Body of pancreas (tissue), 4 donors: ENCODE measurements at regions not wholly inside any gene's neighbourhood (a gene's known extent, or its start where the extent isn't known, plus 50 kb on each side); places are given as distances from the start of the nearest gene placed in this dataset.

Source experiments
- ATAC-seq: fragments of 150-250 bp; one replicate; pipeline ENCODE4 v1.9.1; 2016
- DNase-seq, 4 donors: peaks; one replicate each; pipeline ENCODE4 v3.0.0-alpha.2; 2019
- H3K27ac ChIP-seq, 4 donors: fragments of 200-600 bp; sonication (generic); 1 replicate in 3 of 4; 2 replicates in 1 of 4; pipeline versions ENCODE4 v1.5.1 to v1.6.1; 2016 to 2019; ENCODE audit warnings: mild to moderate bottlenecking in 1 of 4, mixed read lengths in 1 of 4, moderate library complexity in 1 of 4
- H3K27me3 ChIP-seq, 2 donors: fragments of 200-600 bp; sonication (generic); one replicate each; pipeline ENCODE4 v1.6.0; 2016; ENCODE audit warnings: mild to moderate bottlenecking in 1 of 2
- H3K36me3 ChIP-seq, 2 donors: fragments of 200-600 bp; sonication (generic); replicated peaks in 1 of 2; 2 replicates each; pipeline ENCODE4 v1.5.1; 2016; ENCODE audit warnings: low read depth in 2 of 2; ENCODE audit not compliant: insufficient read depth in 1 of 2
- H3K4me1 ChIP-seq: fragments of 200-600 bp; sonication (generic); one replicate; pipeline ENCODE4 v1.6.0; 2016
- H3K4me3 ChIP-seq, 2 donors: fragments of 200-600 bp; sonication (generic); 1 replicate in 1 of 2; 2 replicates in 1 of 2; pipeline ENCODE4 v1.5.1; 2016 to 2019
- H3K9me3 ChIP-seq, 3 donors: fragments of 200-600 bp; sonication (generic); 1 replicate in 2 of 3; 2 replicates in 1 of 3; pipeline ENCODE4 v1.5.1; 2016
- POLR2A ChIP-seq, 3 donors: fragments of 450-650 bp; IDR thresholded peaks; one replicate each; pipeline ENCODE4 v1.6.1; 2016; ENCODE audit warnings: antibody characterized with exemption in 3 of 3, mild to moderate bottlenecking in 2 of 3
- WGBS, 2 donors: methylation state at CpG; one replicate each; pipeline ENCODE4 v1.1.5; 2017; 5-methylcytosine and 5-hydroxymethylcytosine counted together
- intact Hi-C: fragments of 100-400 bp; cut with DNase I; formaldehyde crosslinking; loops from one replicate; pipeline ENCODE4 v1.15.1; 2023
- TF ChIP-seq, protein P1 (sequence below), 7 experiments: fragments of 450-650 bp in 4 of 7; fragments of 200-600 bp in 3 of 7; sonication (generic) in 3 of 7; IDR thresholded peaks; one replicate each; pipeline ENCODE4 v1.5.1; 2016 to 2019; ENCODE audit warnings: antibody characterized with exemption in 7 of 7

- ATAC-seq (no peak), DNase-seq (no peak)
- 72 to 76% methylated on average over 4 of the region's 4 CpGs for WGBS, 2 donors
- H3K4me1 ChIP-seq, result no peaks in the 10 kb centered on the region
- H3K27ac ChIP-seq, result no peak overlapping the region
- H3K9me3 ChIP-seq, result no peaks in the 10 kb centered on the region
- no peak overlapping the region for H3K4me3 ChIP-seq
- H3K36me3 ChIP-seq, result no peaks in the 10 kb centered on the region
- intact Hi-C loops, result no loop called here
- H3K27me3 ChIP-seq, result no peaks in the 10 kb centered on the region
- TF ChIP-seq POLR2A (IDR thresholded peaks at IDR 0.05), result no peak
- TF ChIP-seq, protein P1, sequence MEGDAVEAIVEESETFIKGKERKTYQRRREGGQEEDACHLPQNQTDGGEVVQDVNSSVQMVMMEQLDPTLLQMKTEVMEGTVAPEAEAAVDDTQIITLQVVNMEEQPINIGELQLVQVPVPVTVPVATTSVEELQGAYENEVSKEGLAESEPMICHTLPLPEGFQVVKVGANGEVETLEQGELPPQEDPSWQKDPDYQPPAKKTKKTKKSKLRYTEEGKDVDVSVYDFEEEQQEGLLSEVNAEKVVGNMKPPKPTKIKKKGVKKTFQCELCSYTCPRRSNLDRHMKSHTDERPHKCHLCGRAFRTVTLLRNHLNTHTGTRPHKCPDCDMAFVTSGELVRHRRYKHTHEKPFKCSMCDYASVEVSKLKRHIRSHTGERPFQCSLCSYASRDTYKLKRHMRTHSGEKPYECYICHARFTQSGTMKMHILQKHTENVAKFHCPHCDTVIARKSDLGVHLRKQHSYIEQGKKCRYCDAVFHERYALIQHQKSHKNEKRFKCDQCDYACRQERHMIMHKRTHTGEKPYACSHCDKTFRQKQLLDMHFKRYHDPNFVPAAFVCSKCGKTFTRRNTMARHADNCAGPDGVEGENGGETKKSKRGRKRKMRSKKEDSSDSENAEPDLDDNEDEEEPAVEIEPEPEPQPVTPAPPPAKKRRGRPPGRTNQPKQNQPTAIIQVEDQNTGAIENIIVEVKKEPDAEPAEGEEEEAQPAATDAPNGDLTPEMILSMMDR (IDR thresholded peaks at IDR 0.05), result no peak
Observed at GRCh38 chr9:108680946-108681345, 174.8 kb downstream of the ACTL7B start.

DNA sequence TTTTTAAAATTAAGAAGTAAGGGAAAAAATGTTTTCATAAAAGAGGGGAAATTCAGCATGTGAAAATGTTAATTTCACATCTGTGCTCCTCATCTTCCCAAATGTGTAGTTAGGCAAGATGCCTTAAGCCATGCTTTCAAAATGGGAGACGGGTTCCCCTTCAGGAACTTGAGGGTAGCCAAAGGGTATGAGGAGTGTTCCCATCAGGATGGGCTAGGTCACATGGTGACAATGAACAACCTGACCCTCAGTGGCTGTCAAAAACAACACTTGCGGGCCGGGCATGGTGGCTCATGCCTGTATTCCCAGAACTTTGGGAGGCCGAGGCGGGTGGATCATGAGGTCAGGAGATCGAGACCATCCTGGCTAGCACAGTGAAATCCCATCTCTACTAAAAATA, 178.0 kb downstream of the ACTL7B start:
- intact Hi-C loops, result no loop called here
- 86 to 91% methylated on average over 6 of the region's 6 CpGs for WGBS, 2 donors

DNA sequence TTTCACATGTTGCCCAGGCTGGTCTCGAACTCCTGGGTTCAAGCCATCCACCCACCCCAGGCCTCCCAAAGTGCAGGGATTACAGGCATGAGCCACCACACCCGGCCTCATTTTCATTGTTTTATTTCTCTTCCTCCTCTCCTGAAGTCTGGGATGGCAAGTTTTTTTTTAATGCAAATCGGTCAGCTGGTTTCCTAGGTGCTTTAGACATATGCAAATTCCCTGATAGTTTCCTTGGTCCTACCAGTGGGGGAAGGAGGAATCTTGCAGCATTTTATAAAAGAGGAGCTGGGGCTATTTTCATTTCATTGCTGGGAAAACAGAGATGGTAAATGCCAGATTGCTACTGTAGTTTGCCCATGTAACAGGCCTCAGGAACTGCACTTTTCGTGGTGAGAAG, 179.4 kb downstream of the ACTL7B start:
- Histone ChIP-seq H3K4me1 (no peaks in the 10 kb centered on the region), H3K36me3 (no peaks in the 10 kb centered on the region), H3K9me3 (no peaks in the 10 kb centered on the region), H3K4me3 (no peak overlapping the region), H3K27me3 (no peaks in the 10 kb centered on the region), H3K27ac (no peak overlapping the region)
- DNase-seq (no peak), ATAC-seq (no peak)
- TF ChIP-seq POLR2A (IDR thresholded peaks at IDR 0.05), result no peak
- TF ChIP-seq, protein P1 (IDR thresholded peaks at IDR 0.05), result no peak
- intact Hi-C loops, result no loop called here
- WGBS, 2 donors, result 67 to 69% methylated on average over 4 of the region's 4 CpGs

More for the DNA sequence above, 178.0 kb downstream of the ACTL7B start:
- H3K36me3 ChIP-seq, result no peaks in the 10 kb centered on the region
- H3K9me3 ChIP-seq, result no peaks in the 10 kb centered on the region
- no peak overlapping the region for H3K4me3 ChIP-seq
- no peak overlapping the region for H3K27ac ChIP-seq
- ATAC-seq, result no peak
- no peak for DNase-seq
- no peaks in the 10 kb centered on the region for H3K4me1 ChIP-seq
- TF ChIP-seq, protein P1 (IDR thresholded peaks at IDR 0.05), result no peak
- TF ChIP-seq POLR2A (IDR thresholded peaks at IDR 0.05), result no peak
- H3K27me3 ChIP-seq, result no peaks in the 10 kb centered on the region

DNA sequence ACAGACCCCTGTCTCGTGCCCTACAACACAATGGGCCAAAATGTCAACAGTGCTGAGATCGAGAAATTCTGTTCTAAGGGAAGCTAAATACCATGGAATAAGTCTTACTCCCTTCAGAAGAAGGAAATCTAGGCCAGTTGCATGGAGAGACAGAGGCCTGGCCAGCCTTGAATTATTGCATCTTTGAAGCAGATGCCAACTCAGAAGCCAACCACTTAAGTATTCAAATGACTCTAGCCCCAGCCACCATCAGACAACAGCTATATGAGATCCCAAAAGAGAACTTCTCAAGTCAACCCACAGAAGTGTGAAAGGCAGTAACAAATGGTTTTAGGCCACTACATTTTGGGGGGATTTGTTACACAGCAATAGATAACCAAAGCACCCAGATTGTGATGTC, 180.1 kb downstream of the ACTL7B start:
- H3K4me3 ChIP-seq, result no peak overlapping the region
- 73 to 83% methylated on average over 2 of the region's 2 CpGs for WGBS, 2 donors
- H3K27me3 ChIP-seq, result no peaks in the 10 kb centered on the region
- H3K36me3 ChIP-seq, result no peaks in the 10 kb centered on the region
- no peaks in the 10 kb centered on the region for H3K4me1 ChIP-seq
- intact Hi-C loops, result no loop called here
- no peak for DNase-seq
- no peak for ATAC-seq
- H3K9me3 ChIP-seq, result no peaks in the 10 kb centered on the region
- H3K27ac ChIP-seq, result no peak overlapping the region
- TF ChIP-seq, protein P1 (IDR thresholded peaks at IDR 0.05), result no peak
- no peak for TF ChIP-seq POLR2A (IDR thresholded peaks at IDR 0.05)

GRCh38 chr9:108674766-108675530, 180.8 kb downstream of the ACTL7B start:
- no peak for TF ChIP-seq POLR2A (IDR thresholded peaks at IDR 0.05)
- TF ChIP-seq, protein P1 (IDR thresholded peaks at IDR 0.05), result no peak
- Histone ChIP-seq H3K27me3 (no peaks in the 10 kb centered on the region), H3K4me1 (no peaks in the 10 kb centered on the region), H3K36me3 (no peaks in the 10 kb centered on the region), H3K27ac (no peak overlapping the region), H3K4me3 (no peak overlapping the region), H3K9me3 (no peaks in the 10 kb centered on the region)
- WGBS, 2 donors, result 77 to 78% methylated on average over 6 of the region's 6 CpGs
- intact Hi-C loops, result no loop called here
- no peak for DNase-seq
- no peak for ATAC-seq
